Ovary (tissue), 3 donors: ENCODE measurements at regions not wholly inside any gene's neighbourhood (a gene's known extent, or its start where the extent isn't known, plus 50 kb on each side); places are given as distances from the start of the nearest gene placed in this dataset.

ENCODE experiments used
- EP300 ChIP-seq: sonication (generic); formaldehyde crosslinking; IDR thresholded peaks from one replicate; pipeline ENCODE4 v1.6.1; 2017; ENCODE audit warnings: antibody characterized with exemption
- POLR2A ChIP-seq: fragments of 450-650 bp; IDR thresholded peaks from one replicate; pipeline ENCODE4 v1.6.1; 2017; ENCODE audit warnings: antibody characterized with exemption, mild to moderate bottlenecking, moderate library complexity
- TF ChIP-seq, protein P1 (sequence below), 3 donors: fragments of 450-650 bp in 2 of 3; fragments of 200-600 bp in 1 of 3; IDR thresholded peaks; one replicate each; pipeline versions ENCODE4 v1.5.1 to v1.8.0; 2016 to 2022; ENCODE audit warnings: antibody characterized with exemption in 3 of 3, mild to moderate bottlenecking in 1 of 3
- donor health status: DM: no; HTN: no; CAD: no.

DNA sequence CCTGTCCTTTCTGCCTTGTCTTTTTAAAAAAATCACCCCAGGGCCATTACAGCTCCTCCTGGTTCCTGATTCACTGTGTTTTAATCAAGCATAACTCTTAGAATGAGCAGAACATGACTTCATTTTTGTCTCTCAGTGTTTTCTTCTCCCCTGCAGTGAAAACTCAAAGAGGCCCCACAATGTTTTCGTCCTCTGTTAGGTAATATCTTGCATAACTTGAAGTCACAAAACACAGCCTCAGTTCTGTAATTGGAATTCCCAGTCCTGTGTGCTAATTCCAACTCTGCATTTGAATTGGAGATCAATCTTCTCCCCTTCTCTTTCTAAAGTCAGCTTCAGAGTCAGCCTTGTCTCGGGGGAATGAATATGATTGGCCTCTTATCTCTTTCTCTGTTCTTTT, 186.5 kb upstream of the NAV2 start:
- TF ChIP-seq, protein P1, sequence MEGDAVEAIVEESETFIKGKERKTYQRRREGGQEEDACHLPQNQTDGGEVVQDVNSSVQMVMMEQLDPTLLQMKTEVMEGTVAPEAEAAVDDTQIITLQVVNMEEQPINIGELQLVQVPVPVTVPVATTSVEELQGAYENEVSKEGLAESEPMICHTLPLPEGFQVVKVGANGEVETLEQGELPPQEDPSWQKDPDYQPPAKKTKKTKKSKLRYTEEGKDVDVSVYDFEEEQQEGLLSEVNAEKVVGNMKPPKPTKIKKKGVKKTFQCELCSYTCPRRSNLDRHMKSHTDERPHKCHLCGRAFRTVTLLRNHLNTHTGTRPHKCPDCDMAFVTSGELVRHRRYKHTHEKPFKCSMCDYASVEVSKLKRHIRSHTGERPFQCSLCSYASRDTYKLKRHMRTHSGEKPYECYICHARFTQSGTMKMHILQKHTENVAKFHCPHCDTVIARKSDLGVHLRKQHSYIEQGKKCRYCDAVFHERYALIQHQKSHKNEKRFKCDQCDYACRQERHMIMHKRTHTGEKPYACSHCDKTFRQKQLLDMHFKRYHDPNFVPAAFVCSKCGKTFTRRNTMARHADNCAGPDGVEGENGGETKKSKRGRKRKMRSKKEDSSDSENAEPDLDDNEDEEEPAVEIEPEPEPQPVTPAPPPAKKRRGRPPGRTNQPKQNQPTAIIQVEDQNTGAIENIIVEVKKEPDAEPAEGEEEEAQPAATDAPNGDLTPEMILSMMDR (IDR thresholded peaks at IDR 0.05) = no peak
- no peak for TF ChIP-seq POLR2A
- TF ChIP-seq EP300 = no peak
